ENCODE measurements at regions not wholly inside any gene's neighbourhood (a gene's known extent, or its start where the extent isn't known, plus 50 kb on each side); places are given as distances from the start of the nearest gene placed in this dataset.

GRCh38 chr2:217114117-217114516, 254.3 kb upstream of the TNP1 start:
- H3K27me3 Mint-ChIP-seq (ENCODE audit: low read depth, poor library complexity) = peaks cover 14% of the 10 kb centered on the region

DNA sequence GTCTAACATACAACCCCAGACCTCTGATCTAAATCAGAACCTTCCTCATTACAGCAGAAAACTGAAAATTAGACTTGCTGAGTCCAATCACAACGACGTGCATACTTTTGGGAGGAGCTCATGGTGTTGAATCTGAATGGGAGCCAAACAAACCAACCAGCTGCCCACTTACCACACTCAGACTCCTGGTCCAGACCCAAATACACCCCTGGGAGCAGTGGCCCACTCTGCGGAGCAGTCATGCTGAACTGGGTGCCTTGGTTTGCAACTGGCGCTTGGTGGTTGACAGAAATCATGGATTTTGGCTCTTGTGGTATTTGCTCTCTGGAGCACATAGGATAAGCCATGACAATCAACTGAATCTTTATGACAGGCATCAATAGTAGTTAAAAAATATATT, 253.6 kb upstream of the TNP1 start:
- no peaks in the 10 kb centered on the region for H3K36me3 Mint-ChIP-seq (ENCODE audit: low read depth)
- peaks cover 17% of the 10 kb centered on the region for H3K27me3 Mint-ChIP-seq (ENCODE audit: low read depth, poor library complexity)
- no peak overlapping the region for H3K27ac Mint-ChIP-seq
- peaks cover 21% of the 10 kb centered on the region for H3K4me1 Mint-ChIP-seq
- TF ChIP-seq CTCF (IDR thresholded peaks at IDR 0.05) = no peak
- no peak for DNase-seq
- no peak overlapping the region for H3K4me3 Mint-ChIP-seq
- H3K9me3 Mint-ChIP-seq = no peaks in the 10 kb centered on the region

More at GRCh38 chr2:217114117-217114516, 254.3 kb upstream of the TNP1 start:
- peaks cover 21% of the 10 kb centered on the region for H3K4me1 Mint-ChIP-seq
- no peak for TF ChIP-seq CTCF (IDR thresholded peaks at IDR 0.05)
- H3K4me3 Mint-ChIP-seq = no peak overlapping the region
- no peak overlapping the region for H3K27ac Mint-ChIP-seq
- no peaks in the 10 kb centered on the region for H3K36me3 Mint-ChIP-seq (ENCODE audit: low read depth)
- H3K9me3 Mint-ChIP-seq = no peaks in the 10 kb centered on the region
- DNase-seq = no peak

GRCh38 chr2:217110550-217110949, 250.7 kb upstream of the TNP1 start:
- no peak for TF ChIP-seq CTCF (IDR thresholded peaks at IDR 0.05)
- no peak overlapping the region for H3K4me3 Mint-ChIP-seq

DNA sequence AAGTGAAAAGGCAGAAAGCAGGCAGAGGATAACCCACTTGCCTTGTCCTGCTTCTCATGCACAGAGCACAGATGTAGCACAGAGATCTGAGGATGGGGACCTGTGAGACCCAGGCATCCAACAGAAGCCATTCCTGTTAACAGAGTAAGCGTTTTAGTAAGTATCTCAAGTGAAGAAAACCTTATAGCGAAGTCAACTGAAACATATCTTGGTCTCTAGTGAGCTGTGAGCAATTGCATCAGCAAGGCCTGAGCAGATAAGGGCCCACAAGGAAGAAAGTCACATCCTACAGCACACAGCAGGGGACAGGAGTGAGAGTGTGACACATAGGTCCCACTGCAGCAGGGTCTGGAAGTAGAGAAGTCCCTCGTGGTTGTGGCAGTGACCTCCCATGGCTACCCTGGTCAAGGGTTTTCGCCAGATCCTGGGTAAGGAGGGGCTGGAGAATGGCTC, 248.7 kb upstream of the TNP1 start:
- Mint-ChIP-seq H3K4me3 (no peak overlapping the region), H3K27me3 (ENCODE audit: low read depth, poor library complexity) (peaks cover 9% of the 10 kb centered on the region), H3K27ac (no peak overlapping the region), H3K9me3 (no peaks in the 10 kb centered on the region), H3K36me3 (ENCODE audit: low read depth) (no peaks in the 10 kb centered on the region), H3K4me1 (no peaks in the 10 kb centered on the region)
- DNase-seq = no peak
- TF ChIP-seq CTCF (IDR thresholded peaks at IDR 0.05) = no peak

More at GRCh38 chr2:217110550-217110949, 250.7 kb upstream of the TNP1 start:
- Mint-ChIP-seq H3K27ac (no peak overlapping the region), H3K9me3 (no peaks in the 10 kb centered on the region), H3K36me3 (ENCODE audit: low read depth) (no peaks in the 10 kb centered on the region), H3K4me1 (no peaks in the 10 kb centered on the region), H3K27me3 (ENCODE audit: low read depth, poor library complexity) (peaks cover 10% of the 10 kb centered on the region)
- no peak for DNase-seq

DNA sequence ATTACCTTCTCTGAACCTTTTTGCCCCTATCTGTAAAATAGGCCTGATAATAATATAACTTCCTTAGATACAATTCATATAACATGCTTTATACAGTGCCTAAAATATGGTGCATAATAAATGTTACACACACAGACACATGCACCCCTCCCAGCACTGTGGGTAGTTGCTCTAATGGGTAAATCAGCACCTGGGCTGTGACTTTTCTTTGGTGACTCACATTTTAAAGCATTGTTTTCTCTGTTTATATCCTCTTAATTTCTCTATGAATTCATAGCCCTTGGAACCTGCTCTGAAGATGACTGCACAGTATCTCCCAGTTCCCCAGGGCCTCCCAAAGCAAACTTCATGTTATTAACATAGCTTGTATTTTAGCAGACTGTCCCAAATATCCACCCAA, 248.2 kb upstream of the TNP1 start:
- no peaks in the 10 kb centered on the region for H3K36me3 Mint-ChIP-seq (ENCODE audit: low read depth)
- TF ChIP-seq CTCF (IDR thresholded peaks at IDR 0.05) = no peak
- DNase-seq = no peak

GRCh38 chr2:217107480-217107879, 247.6 kb upstream of the TNP1 start:
- TF ChIP-seq CTCF (IDR thresholded peaks at IDR 0.05) = no peak
- Mint-ChIP-seq H3K27me3 (ENCODE audit: low read depth, poor library complexity) (peaks cover 3% of the 10 kb centered on the region), H3K9me3 (no peaks in the 10 kb centered on the region), H3K4me1 (no peaks in the 10 kb centered on the region), H3K27ac (no peak overlapping the region), H3K36me3 (ENCODE audit: low read depth) (no peaks in the 10 kb centered on the region), H3K4me3 (no peak overlapping the region)
- DNase-seq = no peak

More for the DNA sequence above, 248.2 kb upstream of the TNP1 start:
- Mint-ChIP-seq H3K9me3 (no peaks in the 10 kb centered on the region), H3K27me3 (ENCODE audit: low read depth, poor library complexity) (peaks cover 8% of the 10 kb centered on the region), H3K4me3 (no peak overlapping the region), H3K4me1 (no peaks in the 10 kb centered on the region), H3K27ac (no peak overlapping the region)

Data from nephron progenitor cell (in vitro differentiated cells).